ENCODE measurements at regions not wholly inside any gene's neighbourhood (a gene's known extent, or its start where the extent isn't known, plus 50 kb on each side); places are given as distances from the start of the nearest gene placed in this dataset.
"Not testable (repeated sequence)": the region's sequence is repeated elsewhere in the genome, so short reads cannot be mapped to it uniquely, and the experiment has no call there.

DNA sequence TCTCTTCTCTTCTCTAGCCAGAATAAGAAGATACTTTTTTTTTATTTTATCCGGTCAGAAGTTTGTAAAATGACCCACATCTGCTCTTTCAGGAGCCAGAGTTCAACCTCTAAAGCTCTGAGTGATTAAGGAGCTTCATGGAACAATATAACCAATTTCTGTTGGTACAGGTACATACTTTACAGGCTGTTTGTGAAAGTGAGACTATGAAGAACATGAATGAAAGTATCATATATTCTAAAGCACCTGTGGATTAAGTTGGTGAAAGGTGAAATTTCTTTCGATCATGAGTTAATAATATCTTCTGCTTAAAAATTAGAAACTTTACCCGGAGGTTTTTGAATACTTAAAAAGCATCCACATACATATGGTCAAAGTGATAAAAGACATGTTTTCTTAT lies 65.2 kb downstream of the DMRT2 start:
- no peak for DNase-seq

DNA sequence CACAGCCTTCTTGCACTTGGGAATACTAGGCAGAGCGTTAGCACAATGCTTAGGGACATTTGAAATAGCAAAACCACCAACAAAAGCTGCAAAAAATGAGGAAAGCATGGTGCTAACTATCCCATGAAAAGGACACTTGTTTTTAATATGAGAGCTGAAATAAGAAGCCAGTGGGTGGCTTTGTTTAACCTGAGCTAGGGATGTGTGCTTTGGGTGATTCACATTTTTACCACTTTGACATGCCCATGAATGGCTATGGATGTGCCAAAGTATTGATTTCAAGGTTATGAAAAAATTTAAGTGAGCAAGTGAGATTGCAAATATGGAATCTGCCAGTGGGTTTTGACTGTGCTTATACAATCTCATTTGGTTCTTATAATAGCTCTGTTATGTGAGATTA lies 67.3 kb downstream of the DMRT2 start:
- no peak for DNase-seq

DNA sequence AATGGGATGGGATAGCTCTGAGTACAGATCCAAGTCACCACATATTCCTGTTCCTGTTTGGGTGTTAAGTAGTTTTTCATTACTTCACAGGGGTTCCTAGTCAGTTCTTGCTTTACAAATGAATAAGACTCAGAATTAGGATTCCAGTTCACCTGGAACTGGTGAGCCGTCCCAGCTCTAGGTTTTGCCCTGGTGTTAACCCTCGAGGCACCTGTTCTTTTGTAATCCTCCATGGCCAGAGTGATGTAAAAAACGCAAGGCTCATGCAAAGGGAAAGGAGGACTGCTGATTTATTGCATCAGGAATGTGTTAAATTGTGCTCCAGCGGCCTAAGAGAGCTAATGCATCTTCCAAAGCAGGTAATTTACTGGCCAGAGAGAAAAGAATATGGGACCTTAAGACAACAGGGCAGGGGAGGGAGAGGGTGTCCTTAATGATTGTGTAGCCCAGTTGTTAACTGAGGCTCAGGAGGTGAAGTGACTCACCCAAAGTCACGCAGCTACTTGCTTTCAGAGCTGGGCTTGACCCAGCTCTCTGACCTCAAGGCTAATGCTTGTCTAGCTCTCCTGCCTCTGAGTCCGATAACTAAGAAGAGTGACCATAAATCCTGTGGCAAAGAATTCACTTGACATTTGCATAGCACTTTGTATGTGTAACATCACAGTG lies 70.5 kb downstream of the DMRT2 start:
- DNase-seq = no peak

- no peak for DNase-seq
Observed at GRCh38 chr9:1125741-1126140, 75.6 kb downstream of the DMRT2 start.

- no peak for DNase-seq
Observed at GRCh38 chr9:1128046-1128445, 77.9 kb downstream of the DMRT2 start.

DNA sequence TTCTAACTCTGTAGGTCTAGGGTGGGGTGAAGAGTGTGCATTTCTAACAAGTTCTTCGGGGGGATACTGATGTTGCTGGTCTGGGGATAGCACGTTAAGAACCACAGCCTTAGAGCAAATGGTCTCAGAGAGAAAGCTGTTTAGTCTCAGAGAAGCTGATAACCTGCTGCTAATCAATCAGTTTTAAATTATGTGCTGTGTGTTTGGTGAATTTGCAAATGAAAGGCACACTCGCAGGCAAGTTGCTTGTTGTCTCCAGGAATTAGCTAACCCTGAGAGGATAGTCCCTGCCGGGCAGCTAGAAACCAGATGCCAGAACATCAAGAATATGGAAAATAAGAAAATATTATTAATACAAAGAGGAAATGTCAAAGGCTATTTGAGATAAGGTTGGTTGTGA lies 79.2 kb downstream of the DMRT2 start:
- DNase-seq = no peak

DNA sequence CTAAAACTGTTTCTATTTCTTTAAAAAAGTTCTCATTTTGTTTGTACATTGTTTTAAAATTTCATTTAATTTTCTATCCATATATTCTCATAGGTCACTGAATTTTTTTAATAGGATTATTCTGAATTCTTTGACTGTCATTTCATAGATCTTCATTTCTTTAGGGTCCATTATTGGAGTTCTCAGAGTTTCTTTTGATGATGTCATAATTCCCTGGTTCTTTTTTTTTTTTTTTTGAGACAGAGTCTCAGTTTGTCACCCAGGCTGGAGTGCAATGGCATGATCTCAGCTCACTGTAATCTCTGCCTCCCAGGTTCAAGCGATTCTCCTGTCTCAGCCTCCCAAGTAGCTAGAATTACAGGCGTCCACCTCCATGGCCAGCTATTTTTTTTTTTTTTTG lies 89.9 kb downstream of the DMRT2 start:
- no peak for DNase-seq

DNA sequence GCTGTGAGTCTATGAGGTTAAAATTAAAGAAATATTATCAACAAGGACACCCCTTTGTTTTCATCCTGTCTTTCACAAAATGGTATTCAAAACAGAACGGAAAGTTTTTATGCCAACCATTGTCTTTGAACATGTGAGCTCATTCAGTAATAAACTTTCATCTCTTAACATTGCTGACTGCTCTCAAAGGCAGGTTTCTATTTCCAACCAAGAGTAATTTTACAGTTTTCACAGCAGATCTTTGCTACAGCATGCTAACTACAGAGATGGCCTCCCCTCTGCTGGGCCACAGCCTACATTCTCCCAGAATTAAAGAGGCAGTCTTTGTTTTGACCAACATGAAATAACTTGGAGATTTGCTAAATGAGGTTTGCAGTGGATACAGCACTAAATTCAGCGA lies 101.5 kb downstream of the DMRT2 start:
- DNase-seq = no peak

- DNase-seq = no peak
Observed at GRCh38 chr9:1152171-1152570, 102.0 kb downstream of the DMRT2 start.

DNA sequence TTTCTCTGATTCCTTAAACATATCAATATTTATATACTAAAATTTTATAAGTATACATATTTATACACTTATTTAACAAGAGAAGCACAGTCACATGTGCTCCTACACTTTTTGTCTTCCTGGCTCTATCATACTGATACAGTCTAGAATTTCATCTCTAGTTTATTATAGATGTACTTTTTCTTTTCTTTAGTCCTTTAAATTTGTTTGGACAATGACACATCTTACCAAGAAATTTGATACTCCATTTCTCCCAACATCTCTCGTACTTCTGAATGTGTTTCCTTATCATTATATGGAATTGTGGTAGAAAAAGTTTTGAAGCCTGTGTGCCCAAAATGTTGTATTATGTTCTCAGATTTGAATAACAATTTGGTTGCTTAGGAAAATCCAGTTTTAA lies 104.6 kb downstream of the DMRT2 start:
- no peak for DNase-seq

GRCh38 chr9:1155602-1156001 lies 105.4 kb downstream of the DMRT2 start:
- no peak for DNase-seq

GRCh38 chr9:1156794-1157550 lies 106.8 kb downstream of the DMRT2 start:
- no peak for DNase-seq

GRCh38 chr9:1157836-1158235 lies 107.7 kb downstream of the DMRT2 start:
- DNase-seq = no peak

- no peak for DNase-seq
Observed at GRCh38 chr9:1170918-1171317, 120.8 kb downstream of the DMRT2 start.

- DNase-seq = no peak
Observed at GRCh38 chr9:1171546-1171945, 121.4 kb downstream of the DMRT2 start.

- no peak for DNase-seq
Observed at GRCh38 chr9:1173211-1173610, 123.1 kb downstream of the DMRT2 start.

DNA sequence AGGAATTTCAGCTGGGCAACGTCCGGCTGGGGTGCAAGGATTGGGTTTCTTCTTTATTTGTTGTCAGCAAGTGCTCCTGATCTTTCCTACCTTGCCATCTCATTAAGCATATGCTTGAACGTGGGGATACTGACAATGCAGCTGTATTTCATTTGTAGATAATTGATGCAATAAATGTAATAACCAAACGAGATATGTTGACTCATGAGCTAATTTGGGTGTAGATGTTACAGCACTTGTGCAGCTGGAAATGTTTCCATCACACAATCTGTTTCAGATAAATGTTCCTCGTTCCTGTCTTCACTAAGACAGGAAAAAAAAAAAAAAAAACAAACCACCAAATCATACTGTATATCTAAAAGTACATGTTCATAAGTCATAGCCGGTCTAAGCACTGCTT lies 123.8 kb downstream of the DMRT2 start:
- DNase-seq = no peak

DNA sequence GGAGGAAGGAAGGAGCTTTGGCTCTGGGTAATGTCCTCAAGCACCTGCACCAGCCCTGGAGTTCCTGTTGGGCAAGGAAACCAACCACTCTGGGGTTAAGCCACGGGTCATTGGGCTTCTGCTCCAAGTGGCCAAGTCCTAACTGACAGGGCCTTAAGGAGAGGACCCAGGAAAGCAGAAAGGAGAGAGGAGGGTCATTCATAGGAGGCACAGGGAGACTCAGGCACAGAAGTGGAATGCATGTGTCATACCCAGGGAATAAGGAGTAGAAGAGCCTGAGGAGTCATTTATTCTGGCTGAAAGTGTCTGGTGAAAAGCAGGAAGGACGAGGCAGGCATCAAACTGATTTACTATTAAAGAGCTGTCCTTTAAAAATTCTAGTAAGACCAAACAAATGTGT lies 129.2 kb downstream of the DMRT2 start:
- DNase-seq = no peak

GRCh38 chr9:1184146-1184545 lies 134.0 kb downstream of the DMRT2 start:
- no peak for DNase-seq

- DNase-seq = not testable (repeated sequence)
Observed at GRCh38 chr9:1187137-1187536, 137.0 kb downstream of the DMRT2 start.

DNA sequence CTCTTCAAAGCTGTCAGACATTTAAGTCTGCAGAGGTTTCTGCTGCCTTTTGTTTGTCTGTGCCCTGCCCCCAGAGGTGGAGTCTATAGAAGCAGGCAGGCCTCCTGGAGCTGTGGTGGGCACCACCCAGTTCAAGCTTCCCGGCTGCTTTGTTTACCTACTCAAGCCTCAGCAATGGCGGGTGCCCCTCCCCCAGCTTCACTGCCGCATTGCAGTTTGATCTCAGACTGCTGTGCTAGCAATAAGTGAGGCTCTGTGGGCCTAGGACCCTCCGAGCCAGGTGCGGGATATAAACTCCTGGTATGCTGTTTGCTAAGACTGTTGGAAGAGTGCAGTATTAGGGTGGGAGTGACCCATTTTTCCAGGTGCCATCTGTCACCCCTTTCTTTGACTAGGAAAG lies 145.5 kb downstream of the DMRT2 start:
- DNase-seq = not testable (repeated sequence)

- no peak for DNase-seq
Observed at GRCh38 chr9:1198085-1198484, 147.9 kb downstream of the DMRT2 start.

- no peak for DNase-seq
Observed at GRCh38 chr9:1200847-1201251, 150.7 kb downstream of the DMRT2 start.

GRCh38 chr9:1201262-1201661 lies 151.1 kb downstream of the DMRT2 start:
- no peak for DNase-seq

DNA sequence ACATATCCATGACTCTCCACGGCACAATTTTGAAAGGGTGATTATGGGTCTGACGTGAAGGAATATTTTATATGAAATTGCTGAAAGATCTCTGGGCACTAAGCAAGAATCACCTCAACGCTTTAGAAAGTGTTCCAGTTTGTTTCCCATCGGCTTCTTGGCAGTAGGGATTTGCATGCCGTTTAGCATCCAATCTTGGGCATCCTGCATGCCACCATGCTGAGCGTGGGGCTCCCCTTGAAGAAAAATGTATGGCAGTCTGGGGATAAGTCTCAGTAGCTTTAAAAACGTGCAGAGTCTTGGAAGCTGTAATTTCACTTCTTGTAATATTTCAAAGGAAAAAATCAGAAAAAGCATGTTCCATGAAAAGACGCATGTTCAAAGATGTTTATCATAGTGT lies 151.7 kb downstream of the DMRT2 start:
- DNase-seq = no peak

Measured in hematopoietic multipotent progenitor cell treated with erythropoietin and hydrocortisone succinate and interleukin-3 and kit ligand, for 6 days (in vitro differentiated cells).